GM13976 (cell line): ENCODE measurements at regions not wholly inside any gene's neighbourhood (a gene's known extent, or its start where the extent isn't known, plus 50 kb on each side); places are given as distances from the start of the nearest gene placed in this dataset.

Experiments used
- DNase-seq: peaks from one replicate; pipeline ENCODE4 v3.0.0; 2012; ENCODE audit warnings: low spot score
- in situ Hi-C: fragments of 300-500 bp; cut with MboI; formaldehyde crosslinking; loops from one replicate; pipeline ENCODE4 v1.12.0; 2022; ENCODE audit warnings: low sequenced_read_pairs, mixed read lengths, inconsistent platforms; ENCODE audit not compliant: unreplicated experiment
- TF ChIP-seq, protein P1 (sequence below): IDR thresholded peaks from 2 replicates; pipeline ENCODE4 v1.5.1; 2012; ENCODE audit warnings: borderline replicate concordance, mild to moderate bottlenecking; ENCODE audit not compliant: insufficient read depth; ENCODE audit errors: extremely low read depth, missing control alignments, control extremely low read depth

DNA sequence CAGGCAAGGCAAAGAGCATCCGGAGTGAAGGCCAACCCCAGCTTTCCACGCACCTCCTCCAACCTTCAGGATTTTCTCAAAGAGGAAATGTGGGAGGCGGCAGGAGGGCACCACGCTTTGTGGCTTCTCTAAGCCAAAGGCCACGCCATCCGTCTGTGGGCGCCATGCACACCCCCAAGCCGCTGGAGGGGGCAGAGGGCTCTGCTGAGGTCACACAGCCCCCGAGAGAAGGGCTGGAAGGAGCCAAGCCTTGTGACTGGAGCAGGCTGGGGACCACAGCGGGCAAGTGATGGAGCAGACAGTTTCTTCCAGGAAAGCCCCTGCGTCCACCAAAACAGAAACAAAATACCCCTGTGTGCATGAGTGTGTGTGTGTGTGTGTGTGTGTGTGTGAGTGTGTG lies 527.4 kb downstream of the BRD1 start:
- in situ Hi-C loops, result no loop called here
- TF ChIP-seq, protein P1, sequence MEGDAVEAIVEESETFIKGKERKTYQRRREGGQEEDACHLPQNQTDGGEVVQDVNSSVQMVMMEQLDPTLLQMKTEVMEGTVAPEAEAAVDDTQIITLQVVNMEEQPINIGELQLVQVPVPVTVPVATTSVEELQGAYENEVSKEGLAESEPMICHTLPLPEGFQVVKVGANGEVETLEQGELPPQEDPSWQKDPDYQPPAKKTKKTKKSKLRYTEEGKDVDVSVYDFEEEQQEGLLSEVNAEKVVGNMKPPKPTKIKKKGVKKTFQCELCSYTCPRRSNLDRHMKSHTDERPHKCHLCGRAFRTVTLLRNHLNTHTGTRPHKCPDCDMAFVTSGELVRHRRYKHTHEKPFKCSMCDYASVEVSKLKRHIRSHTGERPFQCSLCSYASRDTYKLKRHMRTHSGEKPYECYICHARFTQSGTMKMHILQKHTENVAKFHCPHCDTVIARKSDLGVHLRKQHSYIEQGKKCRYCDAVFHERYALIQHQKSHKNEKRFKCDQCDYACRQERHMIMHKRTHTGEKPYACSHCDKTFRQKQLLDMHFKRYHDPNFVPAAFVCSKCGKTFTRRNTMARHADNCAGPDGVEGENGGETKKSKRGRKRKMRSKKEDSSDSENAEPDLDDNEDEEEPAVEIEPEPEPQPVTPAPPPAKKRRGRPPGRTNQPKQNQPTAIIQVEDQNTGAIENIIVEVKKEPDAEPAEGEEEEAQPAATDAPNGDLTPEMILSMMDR, result no peak
- DNase-seq, result no peak

DNA sequence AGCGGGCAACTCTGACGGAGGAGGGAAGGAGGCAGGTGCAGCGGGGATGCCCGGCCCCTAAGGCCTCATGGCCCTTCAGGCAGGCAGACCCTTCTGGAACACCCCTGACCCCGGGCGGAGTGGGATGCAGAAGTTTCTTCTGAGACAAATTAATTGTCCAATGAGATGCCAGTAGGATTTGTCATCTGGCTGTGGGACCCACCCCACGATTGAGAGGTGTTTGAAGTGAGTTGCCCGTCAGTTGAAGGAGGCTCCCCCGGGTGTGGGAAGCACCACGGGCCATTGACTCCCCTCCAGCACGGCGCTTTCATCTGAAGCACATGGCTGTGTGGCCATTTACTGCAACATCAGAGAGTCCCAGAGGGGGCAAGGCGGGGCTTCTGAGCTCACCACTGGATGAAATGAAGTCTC lies 527.8 kb downstream of the BRD1 start:
- in situ Hi-C loops, result no loop called here
- no peak for DNase-seq
- TF ChIP-seq, protein P1, result no peak

DNA sequence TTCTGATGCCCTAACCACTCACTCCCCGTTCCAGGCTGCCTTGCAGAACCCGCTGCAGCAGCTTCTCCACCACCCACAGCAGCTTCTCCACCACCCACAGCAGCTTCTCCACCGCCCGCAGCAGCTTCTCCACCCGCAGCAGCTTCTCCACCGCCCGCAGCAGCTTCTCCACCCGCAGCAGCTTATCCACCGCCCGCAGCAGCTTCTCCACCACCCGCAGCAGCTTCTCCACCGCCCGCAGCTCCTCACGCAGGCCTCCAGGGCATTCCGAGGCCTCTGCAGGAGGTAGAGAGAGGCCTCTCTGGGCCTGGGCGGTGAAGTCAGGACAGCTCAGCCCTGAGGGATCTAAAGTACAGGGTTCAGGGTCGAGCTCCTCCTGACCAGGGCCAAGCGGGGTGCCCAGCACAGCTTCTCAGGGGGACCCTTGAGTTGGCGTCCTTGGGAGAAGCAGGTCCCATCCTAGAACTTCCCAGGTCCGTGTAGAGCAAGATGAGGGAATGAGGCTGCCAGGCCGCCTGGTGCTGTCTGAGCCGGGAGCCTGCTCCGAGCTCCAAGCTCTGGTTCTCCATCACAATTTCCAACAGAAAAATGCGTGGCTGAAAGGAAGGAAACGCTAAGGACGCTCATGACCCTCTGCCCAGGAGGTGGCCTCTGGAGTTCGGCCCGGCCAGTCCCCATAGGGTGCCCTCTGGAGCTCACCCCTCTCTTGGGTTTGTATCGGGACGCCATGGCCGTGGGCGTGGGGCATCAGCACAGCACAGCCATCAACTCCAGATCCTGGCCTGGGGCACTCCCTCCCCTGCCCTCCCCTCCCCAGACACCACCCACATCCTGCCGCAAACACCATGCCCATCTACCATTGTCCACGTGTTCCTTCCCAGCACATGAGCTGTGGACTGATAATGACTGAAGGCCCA lies 528.6 kb downstream of the BRD1 start:
- in situ Hi-C loops, result no loop called here
- TF ChIP-seq, protein P1, result no peak
- DNase-seq, result no peak

DNA sequence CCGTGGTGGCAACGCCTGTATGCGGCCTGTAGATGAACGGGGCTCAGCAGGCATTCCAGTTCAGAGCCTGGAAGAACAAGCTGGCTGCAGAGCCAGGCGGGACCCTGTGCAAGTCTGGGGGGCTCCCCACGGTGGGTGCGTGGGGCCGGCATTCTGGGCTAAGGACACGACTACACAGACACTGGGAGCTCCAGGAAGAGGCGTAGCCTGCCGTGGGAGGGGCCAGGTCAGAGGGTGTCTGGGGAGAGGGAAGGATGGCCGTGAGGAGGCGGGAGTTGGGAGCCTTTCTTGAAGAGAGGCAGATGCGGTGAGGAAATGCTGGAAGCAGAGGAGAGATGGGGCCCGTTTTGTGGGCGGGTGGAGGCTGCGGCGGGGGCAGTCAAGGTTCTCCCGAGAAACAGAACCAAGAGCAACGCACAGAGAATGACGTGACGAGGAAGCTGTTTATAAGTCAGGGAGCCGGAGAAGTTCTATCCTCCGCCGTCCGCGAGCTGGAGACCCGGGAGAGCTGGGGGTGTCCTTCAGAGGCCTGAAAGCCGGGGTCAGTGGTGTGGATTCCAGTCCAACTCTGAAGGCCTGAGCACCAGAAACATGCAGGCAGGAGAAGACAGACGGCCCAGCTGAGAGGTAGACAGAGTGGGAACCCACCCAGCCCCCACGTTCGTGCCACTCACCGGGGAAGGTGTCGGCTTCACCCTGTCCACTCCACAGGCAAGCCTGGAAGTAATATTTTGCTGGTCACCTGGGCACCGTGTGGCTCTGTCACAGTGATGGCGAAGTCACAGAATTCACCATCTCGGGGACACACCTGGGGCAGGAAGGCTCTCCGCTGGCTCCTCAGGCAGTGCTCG lies 529.6 kb downstream of the BRD1 start:
- TF ChIP-seq, protein P1, result no peak
- in situ Hi-C loops, result no loop called here
- DNase-seq, result no peak

DNA sequence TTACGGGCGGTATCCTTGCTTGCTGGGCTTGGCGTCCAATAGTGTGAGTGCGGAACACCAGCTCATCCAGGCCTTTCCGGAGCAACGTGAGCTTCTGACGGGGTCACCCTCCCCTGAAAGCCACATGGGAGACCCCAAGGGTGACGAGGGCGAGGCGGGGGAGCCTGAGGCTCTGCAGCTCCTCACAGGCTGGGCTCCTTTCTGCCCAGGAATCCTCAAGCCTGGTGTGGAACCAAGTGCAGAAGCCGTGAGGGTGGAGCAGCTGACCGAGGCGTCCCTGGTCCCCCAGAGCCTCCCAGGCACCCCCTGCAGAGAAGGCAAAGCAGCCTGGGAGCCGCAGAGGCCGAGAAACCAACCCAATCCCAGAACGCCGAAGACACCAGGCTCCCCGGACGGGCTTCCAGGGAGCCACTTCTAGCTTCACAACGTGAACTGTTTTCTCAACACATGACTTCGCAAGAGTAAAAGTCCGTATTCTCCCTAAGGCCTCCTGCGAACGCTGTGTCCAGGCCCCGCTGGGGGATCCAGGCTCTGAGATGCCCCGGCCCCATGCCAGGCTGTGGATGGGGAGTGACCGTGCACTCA lies 530.3 kb downstream of the BRD1 start:
- DNase-seq, result no peak
- TF ChIP-seq, protein P1, result no peak
- in situ Hi-C loops, result no loop called here

DNA sequence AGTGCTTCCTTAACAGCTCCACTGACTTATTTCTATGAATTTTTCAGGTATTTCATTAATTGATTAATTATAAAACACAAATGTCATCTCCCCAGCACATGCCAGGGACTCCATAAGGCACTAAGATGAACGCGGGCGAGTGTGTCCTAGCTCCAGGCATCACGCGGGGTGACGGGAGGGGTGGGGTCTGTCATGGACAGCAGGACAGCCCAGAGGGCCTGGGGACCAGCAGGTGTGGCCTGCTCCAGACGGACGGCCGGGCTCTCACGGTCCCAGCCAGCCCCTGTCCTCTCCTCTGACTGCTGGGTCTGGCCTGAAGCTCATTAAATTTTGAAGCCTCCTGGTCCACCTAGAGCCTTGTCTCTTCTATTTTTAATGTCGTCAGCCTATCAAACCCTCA lies 531.1 kb downstream of the BRD1 start:
- TF ChIP-seq, protein P1, result no peak
- DNase-seq, result no peak
- in situ Hi-C loops, result no loop called here
